ENCODE measurements at regions not wholly inside any gene's neighbourhood (a gene's known extent, or its start where the extent isn't known, plus 50 kb on each side); places are given as distances from the start of the nearest gene placed in this dataset.
"Not testable (repeated sequence)": the region's sequence is repeated elsewhere in the genome, so short reads cannot be mapped to it uniquely, and the experiment has no call there.

- not testable (repeated sequence) for H3K36me3 ChIP-seq (ENCODE audit: control insufficient read depth in 3 of 3, insufficient read depth in 2 of 3, low read depth in 1 of 3, low read length in 3 of 3); H3K9me3 ChIP-seq (ENCODE audit: control insufficient read depth in 2 of 2, insufficient read depth in 1 of 2, low read depth in 1 of 2, low read length in 1 of 2); H3K27ac ChIP-seq (ENCODE audit: low read depth in 1 of 3, low read length in 2 of 3); FAIRE-seq; H3K4me1 ChIP-seq (ENCODE audit: control insufficient read depth in 3 of 3, insufficient read depth in 2 of 3, low read depth in 1 of 3, low read length in 2 of 3); H3K4me3 ChIP-seq (ENCODE audit: low read depth in 1 of 3, low read length in 3 of 3); H3K27me3 ChIP-seq (ENCODE audit: control insufficient read depth in 3 of 3, insufficient read depth in 3 of 3, low read length in 3 of 3); DNase-seq
- no CpG with 5 or more reads among the region's 4 CpGs for WGBS, 3 donors
Measured at GRCh38 chr5:71343994-71344393, 111.5 kb upstream of the BDP1 start.

GRCh38 chr5:71372601-71373000 is 82.8 kb upstream of the BDP1 start:
- not testable (repeated sequence) for H3K4me3 ChIP-seq (ENCODE audit: low read depth in 1 of 3, low read length in 3 of 3); H3K27me3 ChIP-seq (ENCODE audit: control insufficient read depth in 3 of 3, insufficient read depth in 3 of 3, low read length in 3 of 3); DNase-seq; H3K4me1 ChIP-seq (ENCODE audit: control insufficient read depth in 3 of 3, insufficient read depth in 2 of 3, low read depth in 1 of 3, low read length in 2 of 3); FAIRE-seq; H3K27ac ChIP-seq (ENCODE audit: low read depth in 1 of 3, low read length in 2 of 3); H3K36me3 ChIP-seq (ENCODE audit: control insufficient read depth in 3 of 3, insufficient read depth in 2 of 3, low read depth in 1 of 3, low read length in 3 of 3); H3K9me3 ChIP-seq (ENCODE audit: control insufficient read depth in 2 of 2, insufficient read depth in 1 of 2, low read depth in 1 of 2, low read length in 1 of 2)
- WGBS, 3 donors: 65 to 74% (median 70%) methylated on average over 5 to 6 of the region's 6 CpGs

- not testable (repeated sequence) for H3K36me3 ChIP-seq (ENCODE audit: control insufficient read depth in 3 of 3, insufficient read depth in 2 of 3, low read depth in 1 of 3, low read length in 3 of 3); H3K27ac ChIP-seq (ENCODE audit: low read depth in 1 of 3, low read length in 2 of 3); H3K4me3 ChIP-seq (ENCODE audit: low read depth in 1 of 3, low read length in 3 of 3); DNase-seq; H3K9me3 ChIP-seq (ENCODE audit: control insufficient read depth in 2 of 2, insufficient read depth in 1 of 2, low read depth in 1 of 2, low read length in 1 of 2); H3K4me1 ChIP-seq (ENCODE audit: control insufficient read depth in 3 of 3, insufficient read depth in 2 of 3, low read depth in 1 of 3, low read length in 2 of 3); H3K27me3 ChIP-seq (ENCODE audit: control insufficient read depth in 3 of 3, insufficient read depth in 3 of 3, low read length in 3 of 3)
- WGBS, 3 donors: 9 to 29% (median 29%) methylated on average over 8 of the region's 9 CpGs
- FAIRE-seq: peak; percentile 49
Measured at GRCh38 chr5:71373054-71373734, 82.3 kb upstream of the BDP1 start.

- H3K27me3 ChIP-seq (ENCODE audit: control insufficient read depth in 3 of 3, insufficient read depth in 3 of 3, low read length in 3 of 3); FAIRE-seq; H3K9me3 ChIP-seq (ENCODE audit: control insufficient read depth in 2 of 2, insufficient read depth in 1 of 2, low read depth in 1 of 2, low read length in 1 of 2); H3K4me1 ChIP-seq (ENCODE audit: control insufficient read depth in 3 of 3, insufficient read depth in 2 of 3, low read depth in 1 of 3, low read length in 2 of 3); H3K36me3 ChIP-seq (ENCODE audit: control insufficient read depth in 3 of 3, insufficient read depth in 2 of 3, low read depth in 1 of 3, low read length in 3 of 3); H3K27ac ChIP-seq (ENCODE audit: low read depth in 1 of 3, low read length in 2 of 3); DNase-seq; H3K4me3 ChIP-seq (ENCODE audit: low read depth in 1 of 3, low read length in 3 of 3): not testable (repeated sequence)
- 72 to 93% (median 87%) methylated on average over 3 of the region's 3 CpGs for WGBS, 3 donors
Measured at GRCh38 chr5:71384204-71384603, 71.2 kb upstream of the BDP1 start.

GRCh38 chr5:71384706-71385105 is 70.7 kb upstream of the BDP1 start:
- Histone ChIP-seq H3K27ac (ENCODE audit: low read depth in 1 of 3, low read length in 2 of 3) (no peak overlapping the region), H3K27me3 (ENCODE audit: control insufficient read depth in 3 of 3, insufficient read depth in 3 of 3, low read length in 3 of 3) (no peaks in the 10 kb centered on the region), H3K36me3 (ENCODE audit: control insufficient read depth in 3 of 3, insufficient read depth in 2 of 3, low read depth in 1 of 3, low read length in 3 of 3) (no peaks in the 10 kb centered on the region), H3K4me3 (ENCODE audit: low read depth in 1 of 3, low read length in 3 of 3) (no peak overlapping the region), H3K4me1 (ENCODE audit: control insufficient read depth in 3 of 3, insufficient read depth in 2 of 3, low read depth in 1 of 3, low read length in 2 of 3) (no peaks in the 10 kb centered on the region), H3K9me3 (ENCODE audit: control insufficient read depth in 2 of 2, insufficient read depth in 1 of 2, low read depth in 1 of 2, low read length in 1 of 2) (no peaks in the 10 kb centered on the region)
- DNase-seq (no peak), FAIRE-seq (no peak)
- WGBS, 3 donors: 11 to 28% (median 19%) methylated on average over 1 of the region's 1 CpG

GRCh38 chr5:71385208-71385607 is 70.2 kb upstream of the BDP1 start:
- not testable (repeated sequence) for H3K4me1 ChIP-seq (ENCODE audit: control insufficient read depth in 3 of 3, insufficient read depth in 2 of 3, low read depth in 1 of 3, low read length in 2 of 3); H3K4me3 ChIP-seq (ENCODE audit: low read depth in 1 of 3, low read length in 3 of 3); H3K27ac ChIP-seq (ENCODE audit: low read depth in 1 of 3, low read length in 2 of 3); DNase-seq; H3K36me3 ChIP-seq (ENCODE audit: control insufficient read depth in 3 of 3, insufficient read depth in 2 of 3, low read depth in 1 of 3, low read length in 3 of 3); H3K27me3 ChIP-seq (ENCODE audit: control insufficient read depth in 3 of 3, insufficient read depth in 3 of 3, low read length in 3 of 3); FAIRE-seq; H3K9me3 ChIP-seq (ENCODE audit: control insufficient read depth in 2 of 2, insufficient read depth in 1 of 2, low read depth in 1 of 2, low read length in 1 of 2)
- WGBS, 3 donors: 22 to 42% (median 39%) methylated on average over 9 of the region's 9 CpGs

- H3K36me3 ChIP-seq (ENCODE audit: control insufficient read depth in 3 of 3, insufficient read depth in 2 of 3, low read depth in 1 of 3, low read length in 3 of 3); H3K27me3 ChIP-seq (ENCODE audit: control insufficient read depth in 3 of 3, insufficient read depth in 3 of 3, low read length in 3 of 3); H3K27ac ChIP-seq (ENCODE audit: low read depth in 1 of 3, low read length in 2 of 3); DNase-seq; H3K4me3 ChIP-seq (ENCODE audit: low read depth in 1 of 3, low read length in 3 of 3); H3K4me1 ChIP-seq (ENCODE audit: control insufficient read depth in 3 of 3, insufficient read depth in 2 of 3, low read depth in 1 of 3, low read length in 2 of 3); FAIRE-seq; H3K9me3 ChIP-seq (ENCODE audit: control insufficient read depth in 2 of 2, insufficient read depth in 1 of 2, low read depth in 1 of 2, low read length in 1 of 2): not testable (repeated sequence)
- 45 to 56% (median 54%) methylated on average over 4 of the region's 4 CpGs for WGBS, 3 donors
Measured at GRCh38 chr5:71388184-71388583, 67.3 kb upstream of the BDP1 start.

- not testable (repeated sequence) for H3K27ac ChIP-seq (ENCODE audit: low read depth in 1 of 3, low read length in 2 of 3); H3K4me1 ChIP-seq (ENCODE audit: control insufficient read depth in 3 of 3, insufficient read depth in 2 of 3, low read depth in 1 of 3, low read length in 2 of 3); H3K36me3 ChIP-seq (ENCODE audit: control insufficient read depth in 3 of 3, insufficient read depth in 2 of 3, low read depth in 1 of 3, low read length in 3 of 3); H3K4me3 ChIP-seq (ENCODE audit: low read depth in 1 of 3, low read length in 3 of 3); FAIRE-seq; DNase-seq; H3K9me3 ChIP-seq (ENCODE audit: control insufficient read depth in 2 of 2, insufficient read depth in 1 of 2, low read depth in 1 of 2, low read length in 1 of 2); H3K27me3 ChIP-seq (ENCODE audit: control insufficient read depth in 3 of 3, insufficient read depth in 3 of 3, low read length in 3 of 3)
- WGBS, 3 donors: 43 to 65% (median 59%) methylated on average over 4 to 5 of the region's 8 CpGs
Measured at GRCh38 chr5:71398400-71398799, 57.1 kb upstream of the BDP1 start.

- H3K27ac ChIP-seq (ENCODE audit: low read depth in 1 of 3, low read length in 2 of 3); H3K9me3 ChIP-seq (ENCODE audit: control insufficient read depth in 2 of 2, insufficient read depth in 1 of 2, low read depth in 1 of 2, low read length in 1 of 2); FAIRE-seq; DNase-seq; H3K27me3 ChIP-seq (ENCODE audit: control insufficient read depth in 3 of 3, insufficient read depth in 3 of 3, low read length in 3 of 3); H3K4me1 ChIP-seq (ENCODE audit: control insufficient read depth in 3 of 3, insufficient read depth in 2 of 3, low read depth in 1 of 3, low read length in 2 of 3); H3K36me3 ChIP-seq (ENCODE audit: control insufficient read depth in 3 of 3, insufficient read depth in 2 of 3, low read depth in 1 of 3, low read length in 3 of 3); H3K4me3 ChIP-seq (ENCODE audit: low read depth in 1 of 3, low read length in 3 of 3): not testable (repeated sequence)
- WGBS, 3 donors: 76 to 92% (median 87%) methylated on average over 3 of the region's 3 CpGs
Measured at GRCh38 chr5:71398859-71399258, 56.6 kb upstream of the BDP1 start.
